ENCODE measurements at regions not wholly inside any gene's neighbourhood (a gene's known extent, or its start where the extent isn't known, plus 50 kb on each side); places are given as distances from the start of the nearest gene placed in this dataset.

GRCh38 chr10:130369645-130370381 is 233.6 kb downstream of the GLRX3 start:
- no peak for TF ChIP-seq POLR2A (IDR thresholded peaks at IDR 0.05)
- no peak for TF ChIP-seq CTCF (IDR thresholded peaks at IDR 0.05)
